ENCODE measurements at regions not wholly inside any gene's neighbourhood (a gene's known extent, or its start where the extent isn't known, plus 50 kb on each side); places are given as distances from the start of the nearest gene placed in this dataset.
A peak's percentile ranks its signal among the peaks of the same experiment; 100 is the strongest.

DNA sequence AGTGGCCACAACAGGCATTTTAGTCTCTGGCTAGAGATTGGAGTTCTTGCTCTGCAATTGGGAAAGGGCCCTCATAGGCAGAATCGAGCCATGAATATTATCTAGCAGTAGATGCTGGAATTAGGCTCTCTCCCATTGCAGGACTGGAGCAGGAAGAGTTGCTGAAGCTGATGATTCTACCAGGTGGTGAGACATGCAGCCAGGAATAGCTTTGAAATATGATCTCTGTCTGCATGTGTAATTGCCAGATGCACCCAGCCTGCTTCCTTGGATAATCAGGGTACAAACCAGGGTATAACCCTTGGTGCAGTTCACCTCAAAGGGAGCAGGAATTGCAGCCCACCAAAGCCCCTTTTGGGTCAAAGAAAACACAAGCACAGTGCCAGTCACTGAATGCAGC is 211.4 kb upstream of the FTMT start:
- BruUV-seq (replicated peaks) = no TSS peak
- H3K27me3 ChIP-seq (ENCODE audit: control insufficient read depth in 1 of 2, insufficient read depth in 2 of 2, low read length in 2 of 2) = no peaks in the 10 kb centered on the region
- H3K9ac ChIP-seq (ENCODE audit: insufficient read depth, low read depth, low read length) = no peak overlapping the region
- in situ Hi-C loops (cut with HindIII; ENCODE audit: extremely low pct_ligation_motif_present, low pct_unique_long_range_greater_than_20kb) (no loop called here), intact Hi-C loops (cut with micrococcal nuclease; ENCODE audit: unreplicated experiment) (no loop called here)
- H4K20me1 ChIP-seq (ENCODE audit: insufficient read depth, low read length) = no peaks in the 10 kb centered on the region
- H3K79me2 ChIP-seq (ENCODE audit: insufficient read depth, low read length) = no peaks in the 10 kb centered on the region
- FAIRE-seq = no peak
- H3K27ac ChIP-seq (ENCODE audit: extremely low read length, insufficient read depth, low read length) = no peak overlapping the region
- no peak for ATAC-seq
- ChIA-PET CTCF (ENCODE audit: low intra/inter-chr PET ratio, low total read pairs) (no interaction called here), POLR2A (no interaction called here)
- no peaks in the 10 kb centered on the region for H3K9me3 ChIP-seq (ENCODE audit: low read length)
- DNase-seq (ENCODE audit: low spot score) = no peak
- no peak overlapping the region for H2AFZ ChIP-seq (ENCODE audit: low read length)
- H3K4me2 ChIP-seq (ENCODE audit: low read depth, low read length) = no peak overlapping the region
- H3K4me3 ChIP-seq (replicated peaks in 1 of 3; ENCODE audit: insufficient read depth in 1 of 3, low read depth in 2 of 3, low read length in 3 of 3) = no peak overlapping the region
- TF ChIP-seq ZBTB21 (CRISPR knock-in tag; IDR thresholded peaks at IDR 0.05) (no peak), SYNCRIP (IDR thresholded peaks at IDR 0.05; ENCODE audit: insufficient read depth, low read depth, low read length) (no peak)
- no peaks in the 10 kb centered on the region for H3K4me1 ChIP-seq (ENCODE audit: insufficient read depth, low read length)
- H3K36me3 ChIP-seq (replicated peaks in 1 of 2; ENCODE audit: control insufficient read depth in 1 of 2, insufficient read depth in 2 of 2, low read length in 2 of 2) = no peaks in the 10 kb centered on the region
- 0% methylated on average over 1 of the region's 1 CpG for WGBS (ENCODE audit: low lambda C conversion rate)

DNA sequence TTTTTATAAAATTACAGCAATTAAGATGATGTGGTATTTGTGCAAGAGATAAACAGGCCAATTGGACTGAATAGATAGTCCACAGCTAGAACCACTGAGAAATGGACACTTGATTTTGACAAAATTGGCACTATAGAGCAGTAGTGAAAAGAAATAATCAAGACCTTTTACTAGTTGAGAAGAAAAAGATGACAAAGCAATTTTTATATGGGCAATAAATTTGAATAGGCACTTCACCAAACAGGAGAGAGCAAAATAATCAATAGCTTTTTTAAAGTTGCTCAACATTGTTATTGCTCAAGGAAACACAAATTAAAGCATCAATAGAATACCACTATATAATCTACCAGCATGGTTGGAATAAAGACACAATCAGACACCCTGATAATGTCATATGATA is 193.5 kb upstream of the FTMT start:
- no peak overlapping the region for H2AFZ ChIP-seq (ENCODE audit: low read length)
- H3K4me3 ChIP-seq (replicated peaks in 1 of 3; ENCODE audit: insufficient read depth in 1 of 3, low read depth in 2 of 3, low read length in 3 of 3) = no peak overlapping the region
- peak; percentile 65 for TF ChIP-seq MAFF (IDR thresholded peaks at IDR 0.05; ENCODE audit: low read depth, low read length)
- no peak for TF ChIP-seq ZNF773 (CRISPR knock-in tag; IDR thresholded peaks at IDR 0.05; ENCODE audit: borderline replicate concordance)
- peak; percentile 40; the same call in 1 of the 2 replicates for TF ChIP-seq NFE2L2 (IDR thresholded peaks at IDR 0.05; ENCODE audit: low read length)
- TF ChIP-seq MAFK (conservative IDR thresholded peaks at IDR 0.05 in 1 of 2, IDR thresholded peaks at IDR 0.05 in 1 of 2; ENCODE audit: low read length in 2 of 2) = peak; percentile 52 to 74
- no peaks in the 10 kb centered on the region for H3K4me1 ChIP-seq (ENCODE audit: insufficient read depth, low read length)
- CTCF ChIA-PET (ENCODE audit: low intra/inter-chr PET ratio, low total read pairs) = no interaction called here
- BruUV-seq (replicated peaks) = no TSS peak
- no peak overlapping the region for H3K27ac ChIP-seq (ENCODE audit: extremely low read length, insufficient read depth, low read length)
- H4K20me1 ChIP-seq (ENCODE audit: insufficient read depth, low read length) = no peaks in the 10 kb centered on the region
- FAIRE-seq (no peak), DNase-seq (ENCODE audit: low spot score) (no peak), ATAC-seq (no peak)
- in situ Hi-C loops (cut with HindIII; ENCODE audit: extremely low pct_ligation_motif_present, low pct_unique_long_range_greater_than_20kb) (no loop called here), intact Hi-C loops (cut with micrococcal nuclease; ENCODE audit: unreplicated experiment) (no loop called here)
- H3K4me2 ChIP-seq (ENCODE audit: low read depth, low read length) = no peak overlapping the region
- no peak overlapping the region for H3K9ac ChIP-seq (ENCODE audit: insufficient read depth, low read depth, low read length)
- H3K36me3 ChIP-seq (replicated peaks in 1 of 2; ENCODE audit: control insufficient read depth in 1 of 2, insufficient read depth in 2 of 2, low read length in 2 of 2) = no peaks in the 10 kb centered on the region
- H3K27me3 ChIP-seq (ENCODE audit: control insufficient read depth in 1 of 2, insufficient read depth in 2 of 2, low read length in 2 of 2) = no peaks in the 10 kb centered on the region
- POLR2A ChIA-PET = no interaction called here
- no peaks in the 10 kb centered on the region for H3K9me3 ChIP-seq (ENCODE audit: low read length)
- H3K79me2 ChIP-seq (ENCODE audit: insufficient read depth, low read length) = no peaks in the 10 kb centered on the region
